Neural cell (in vitro differentiated cells): ENCODE measurements at regions not wholly inside any gene's neighbourhood (a gene's known extent, or its start where the extent isn't known, plus 50 kb on each side); places are given as distances from the start of the nearest gene placed in this dataset.
"Not testable (repeated sequence)": the region's sequence is repeated elsewhere in the genome, so short reads cannot be mapped to it uniquely, and the experiment has no call there.

Experiments used
- CTCF ChIP-seq: fragments of 450-650 bp; IDR thresholded peaks from 2 replicates; pipeline ENCODE4 v1.5.1; 2014; ENCODE audit warnings: antibody characterized with exemption, mild to moderate bottlenecking, moderate library complexity; ENCODE audit not compliant: poor library complexity, severe bottlenecking
- EP300 ChIP-seq: fragments of 450-650 bp; conservative IDR thresholded peaks from 2 replicates; pipeline ENCODE4 v1.6.1; 2014; ENCODE audit warnings: antibody characterized with exemption, mild to moderate bottlenecking, moderate library complexity; ENCODE audit not compliant: poor library complexity, severe bottlenecking

- TF ChIP-seq EP300, CTCF: not testable (repeated sequence)
These were observed 55.7 kb upstream of the FNDC3B start for GRCh38 chr3:171983685-171984084.
